Hematopoietic multipotent progenitor cell (in vitro differentiated cells): ENCODE measurements at regions not wholly inside any gene's neighbourhood (a gene's known extent, or its start where the extent isn't known, plus 50 kb on each side); places are given as distances from the start of the nearest gene placed in this dataset.
A peak's percentile ranks its signal among the peaks of the same experiment; 100 is the strongest.

Experiments used
- DNase-seq, 3 donors: peaks; one replicate each; pipeline ENCODE4 v3.0.0-alpha.2; 2011 to 2015; ENCODE audit warnings: low read depth in 2 of 3, low spot score in 2 of 3

GRCh38 chr14:65185829-65186228 is 83.5 kb upstream of the MAX start:
- no peak for DNase-seq

DNA sequence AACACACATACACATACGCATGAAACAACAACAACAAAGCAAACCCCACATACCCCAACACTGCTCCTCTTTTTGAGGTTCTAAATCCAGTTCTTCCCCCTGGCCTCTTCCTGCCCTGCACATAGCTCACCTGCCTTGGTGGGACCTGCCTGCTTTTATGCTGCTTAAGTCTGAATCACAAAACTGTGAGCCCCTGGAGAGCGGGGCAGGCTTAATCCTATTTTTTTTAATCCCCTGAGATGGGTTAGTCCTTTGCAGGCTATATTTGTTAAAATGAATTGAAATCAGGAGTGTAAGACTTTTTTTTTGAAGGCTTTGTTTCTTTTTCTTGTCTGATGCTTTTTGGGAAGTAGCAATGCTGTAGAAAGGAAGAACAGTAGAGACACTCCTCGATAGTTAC is 84.6 kb upstream of the MAX start:
- no peak for DNase-seq

- DNase-seq, result no peak
These were observed 85.2 kb upstream of the MAX start for GRCh38 chr14:65187421-65188049.

GRCh38 chr14:65190312-65190711 is 88.0 kb upstream of the MAX start:
- no peak for DNase-seq

DNA sequence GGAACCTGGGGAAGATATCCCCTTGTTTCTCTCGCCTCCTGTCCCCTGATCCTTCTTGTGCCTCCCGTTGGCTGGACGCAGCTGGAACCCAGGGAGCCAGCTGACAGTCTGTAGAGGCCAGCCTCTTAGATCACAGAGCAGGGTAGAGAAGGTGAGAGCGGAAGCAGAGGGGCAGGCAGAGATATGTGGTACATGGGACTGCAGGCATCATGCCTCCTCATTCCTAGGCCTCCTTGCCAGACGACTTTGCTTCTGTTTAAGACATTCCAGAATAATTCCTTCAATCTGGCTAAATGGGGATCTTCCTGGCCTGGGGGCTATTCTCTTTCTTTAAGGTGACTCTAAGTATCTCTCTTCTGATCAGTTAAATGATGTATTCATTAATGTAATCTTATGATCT is 89.4 kb upstream of the MAX start:
- no peak for DNase-seq

DNA sequence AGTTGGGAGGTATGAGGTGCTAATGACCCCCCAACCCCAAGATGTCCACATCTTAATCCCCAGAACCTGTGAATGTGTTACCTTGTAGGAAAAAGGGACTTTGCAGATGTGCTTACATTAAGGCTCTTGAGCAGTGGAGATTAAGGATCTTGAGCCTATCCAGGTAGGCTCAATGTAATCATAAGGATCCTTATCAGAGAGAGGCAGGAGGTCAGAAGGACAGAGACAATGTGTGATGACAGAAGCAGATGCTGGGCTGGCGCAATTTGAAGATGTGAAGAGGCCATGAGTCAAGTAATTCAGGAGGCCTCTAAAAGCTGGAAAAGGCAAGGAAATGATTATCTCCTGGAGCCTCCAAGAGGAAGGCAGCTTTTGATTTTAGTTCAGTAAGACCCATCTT is 90.4 kb upstream of the MAX start:
- DNase-seq, result no peak

DNA sequence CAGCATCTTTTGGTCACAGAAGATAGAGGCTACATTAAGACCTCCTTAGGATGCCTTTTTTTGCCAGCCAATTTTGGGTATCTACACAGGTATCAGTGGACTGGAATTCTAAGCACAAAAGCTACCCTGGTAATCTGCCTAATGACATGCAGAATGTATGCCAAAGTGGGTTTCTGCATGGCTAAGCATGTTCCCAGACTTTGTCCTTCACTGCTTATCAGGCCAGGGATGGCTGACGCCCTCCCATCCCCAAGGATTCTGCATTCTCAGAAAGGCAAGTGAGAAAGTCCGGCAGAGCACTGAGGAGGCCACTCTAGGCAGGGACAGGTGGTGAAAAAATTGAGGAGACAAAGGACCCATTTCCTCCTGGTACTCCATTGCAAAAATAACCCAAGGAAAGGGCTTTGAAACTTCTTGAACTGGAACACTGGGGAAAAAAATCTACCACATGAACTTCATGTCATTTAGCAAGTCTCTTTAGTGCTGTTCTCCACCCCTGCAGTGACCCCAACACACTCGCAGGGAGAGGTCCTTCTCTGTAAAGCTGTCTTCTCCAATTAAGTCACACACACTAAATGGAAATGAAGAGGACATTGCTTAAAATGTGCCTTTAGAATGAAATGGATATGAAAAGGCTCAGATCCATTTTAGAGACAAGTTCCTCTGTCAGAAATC is 91.7 kb upstream of the MAX start:
- no peak for DNase-seq

DNA sequence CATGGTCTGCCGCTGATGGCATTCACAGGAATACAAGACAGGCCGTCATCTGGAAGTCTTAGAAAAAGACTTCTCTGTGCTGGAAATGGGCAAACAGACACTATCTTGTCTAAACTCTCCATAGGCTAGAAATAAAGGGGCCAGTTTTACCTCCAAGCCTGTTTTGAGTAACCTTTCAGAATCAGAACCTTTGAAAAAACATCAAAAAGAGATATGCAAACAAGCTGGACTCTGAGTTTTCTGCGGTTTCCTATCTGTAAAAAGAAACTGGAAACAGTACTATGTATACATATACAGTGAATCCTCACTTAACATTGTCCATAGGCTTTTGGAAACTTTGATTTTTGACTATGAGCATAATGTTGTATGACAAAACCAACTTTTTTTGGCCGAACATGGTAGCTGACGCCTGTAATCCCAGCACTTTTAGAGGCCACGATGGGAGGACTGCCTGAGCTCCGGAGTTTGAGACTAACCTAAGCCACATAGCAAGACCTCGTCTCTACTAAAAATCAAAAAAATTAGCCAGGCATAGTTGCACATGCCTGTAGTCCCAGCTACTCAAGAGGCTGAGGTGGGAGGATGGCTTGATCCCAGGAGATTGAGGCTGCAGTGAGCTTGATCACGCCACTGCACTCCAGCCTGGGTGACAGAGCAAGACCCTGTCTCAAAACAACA is 92.9 kb upstream of the MAX start:
- DNase-seq, result no peak

DNA sequence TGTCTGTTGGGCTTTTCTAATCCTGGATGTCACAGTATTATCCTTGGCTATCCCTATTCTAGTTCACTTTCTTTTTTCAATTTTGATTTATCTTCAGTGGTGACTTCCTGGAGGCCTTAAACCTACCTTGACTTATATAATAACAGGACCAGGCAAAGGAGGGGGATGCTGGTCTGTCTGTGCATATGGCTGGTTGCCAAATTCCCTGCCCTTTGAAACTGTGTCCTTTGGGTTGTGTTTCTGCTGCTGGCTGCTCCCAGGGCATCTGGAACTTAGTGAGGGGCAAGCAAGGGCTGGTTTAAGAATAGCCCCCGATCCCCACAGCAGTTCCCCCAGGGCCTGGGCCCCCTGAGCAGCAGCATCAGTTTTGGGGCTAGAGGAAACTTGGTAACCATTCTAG is 96.0 kb upstream of the MAX start:
- DNase-seq, result no peak

DNA sequence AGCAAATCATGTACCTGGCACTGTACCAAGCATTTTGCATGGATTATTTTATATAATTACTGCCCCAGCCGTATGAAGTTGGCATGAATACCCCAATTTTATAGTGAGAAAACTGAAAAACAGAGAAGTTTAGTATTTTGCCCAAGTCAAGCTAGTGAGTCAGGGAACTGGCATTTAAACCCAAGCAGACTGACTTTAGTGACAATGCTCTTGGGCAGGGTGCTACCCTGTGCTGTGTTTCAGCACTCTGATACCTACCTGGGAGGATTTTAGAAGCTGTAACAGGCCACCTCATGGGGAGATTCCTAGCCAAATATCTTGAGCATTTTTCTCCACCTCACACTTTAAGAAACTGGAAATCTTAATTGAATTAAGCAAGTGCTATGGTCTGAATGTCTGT is 98.1 kb upstream of the MAX start:
- DNase-seq, result no peak

- no peak for DNase-seq
These were observed 101.3 kb upstream of the MAX start for GRCh38 chr14:65203574-65203973.

- DNase-seq, result no peak
These were observed 101.7 kb upstream of the MAX start for GRCh38 chr14:65204056-65204455.

DNA sequence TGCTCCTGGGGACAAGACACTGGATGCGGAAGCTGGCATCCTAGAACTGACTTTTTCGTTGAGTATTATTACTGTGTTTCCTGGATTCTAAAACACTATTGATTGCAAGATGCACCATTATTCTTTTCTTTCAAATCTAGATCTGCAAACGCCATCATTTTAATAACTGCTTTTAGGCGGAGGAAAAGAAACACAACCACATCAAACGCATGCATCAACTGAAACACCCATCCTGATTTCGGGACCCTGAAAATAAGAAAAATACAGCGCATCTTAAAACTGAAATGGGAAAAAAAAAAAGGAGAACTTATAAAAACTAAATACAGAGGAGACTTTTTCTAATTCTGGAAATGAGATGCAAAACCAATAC is 103.7 kb upstream of the MAX start:
- no peak for DNase-seq

DNA sequence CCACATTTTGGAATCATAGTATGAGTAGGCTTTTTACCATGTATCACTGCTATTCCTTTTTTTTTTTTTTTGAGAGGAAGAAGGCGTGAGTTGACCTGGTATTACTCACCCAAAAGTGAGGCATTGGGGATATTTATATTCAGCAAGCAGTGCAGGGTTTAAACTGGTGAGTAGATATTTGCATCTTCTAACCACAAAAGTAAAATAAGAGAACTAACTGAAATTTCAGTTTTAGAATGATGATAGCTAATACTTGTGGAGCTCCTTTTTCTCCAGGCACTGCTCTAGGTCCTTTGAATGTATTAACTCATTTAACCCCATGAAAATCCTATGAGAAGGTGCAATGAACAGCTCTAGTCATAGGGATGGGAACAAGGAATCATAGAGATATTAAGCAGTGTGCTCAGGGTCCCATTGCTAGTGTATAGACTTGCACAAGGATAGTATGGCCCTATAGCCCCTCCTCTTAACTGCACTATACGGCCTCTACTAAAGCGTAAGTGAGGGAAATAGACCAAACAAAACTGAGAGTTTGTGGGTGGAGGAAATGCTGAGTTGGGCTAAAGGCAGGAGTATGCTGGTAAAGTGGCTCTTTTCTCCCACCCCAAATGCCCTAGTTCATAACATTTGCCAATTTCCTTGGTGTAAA is 104.3 kb upstream of the MAX start:
- peak in 2 of 3 donors; percentile 49 to 64 for DNase-seq

- DNase-seq, result no peak
These were observed 106.2 kb upstream of the MAX start for GRCh38 chr14:65208548-65208947.

- DNase-seq, result peak in 2 of 3 donors; percentile 53 to 58
These were observed 108.0 kb upstream of the MAX start for GRCh38 chr14:65210118-65210821.

DNA sequence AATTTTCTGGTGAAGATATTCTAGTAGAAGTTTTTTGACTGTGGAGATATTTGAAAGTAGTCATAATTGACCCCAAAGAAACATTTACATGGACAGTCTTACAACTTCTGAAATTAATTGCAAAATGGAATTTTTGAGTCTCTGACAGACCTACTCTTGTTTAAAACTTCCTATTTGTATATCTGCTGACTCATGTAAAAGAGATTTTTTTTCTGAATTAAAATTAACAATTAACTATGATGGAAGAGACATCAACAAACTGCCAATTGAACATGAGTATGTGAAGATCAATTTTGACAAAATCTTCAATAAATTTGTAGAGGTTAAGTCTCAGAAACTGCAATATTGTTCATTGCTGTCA is 108.5 kb upstream of the MAX start:
- no peak for DNase-seq

DNA sequence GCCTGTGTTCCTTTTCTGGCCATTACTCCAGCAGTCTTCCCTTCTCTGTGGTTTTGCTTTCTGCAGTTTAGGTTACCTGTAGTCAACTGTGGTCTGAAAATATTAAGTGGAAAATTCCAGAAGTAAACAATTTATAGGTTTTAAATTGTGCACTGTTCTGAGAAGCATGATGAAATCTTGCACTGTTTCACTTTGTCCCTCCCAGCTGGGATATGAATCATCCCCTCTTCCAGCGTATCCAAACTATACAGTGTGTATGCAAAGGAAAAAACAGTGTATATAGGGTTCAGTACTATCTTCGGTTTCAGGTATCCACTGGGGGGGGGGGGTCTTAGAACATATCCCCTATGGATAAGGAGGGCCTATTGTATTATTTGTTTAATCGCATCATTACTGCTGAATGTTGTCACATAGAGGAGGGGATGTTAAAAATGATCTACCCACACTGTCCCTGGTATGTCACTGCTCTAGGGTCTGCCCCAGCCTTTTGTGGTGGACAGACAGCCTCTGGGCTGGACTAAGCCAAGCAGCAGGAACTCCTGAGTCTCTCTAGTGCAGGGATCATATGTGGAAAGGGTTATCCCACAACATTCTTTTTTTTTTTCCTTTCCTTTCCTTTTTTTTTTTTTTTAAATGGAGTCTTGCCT is 109.1 kb upstream of the MAX start:
- no peak for DNase-seq

GRCh38 chr14:65213316-65213715 is 111.0 kb upstream of the MAX start:
- DNase-seq, result no peak

DNA sequence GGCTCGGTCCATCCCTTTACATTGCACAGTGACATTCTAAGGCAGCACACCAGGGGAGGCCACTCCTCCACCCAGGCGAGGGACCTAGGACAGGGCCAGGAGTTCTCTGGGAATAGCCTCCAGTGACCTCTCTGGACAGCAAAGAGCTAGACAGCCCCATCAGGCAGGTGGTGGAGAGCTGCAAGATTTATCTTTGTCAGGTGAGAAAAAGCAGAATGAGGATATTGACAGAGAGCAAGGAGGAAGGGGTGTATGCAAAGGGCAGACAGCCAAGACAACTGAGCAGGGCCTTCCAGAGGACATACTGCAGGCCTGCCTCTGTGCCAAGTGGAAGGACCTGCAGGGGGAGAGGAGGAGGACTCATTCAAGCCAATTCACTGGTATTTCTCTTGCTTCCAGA is 112.4 kb upstream of the MAX start:
- DNase-seq, result no peak

- DNase-seq, result no peak
These were observed 117.0 kb upstream of the MAX start for GRCh38 chr14:65219353-65219752.
